Adrenal gland (tissue), 5 donors: ENCODE measurements at regions not wholly inside any gene's neighbourhood (a gene's known extent, or its start where the extent isn't known, plus 50 kb on each side); places are given as distances from the start of the nearest gene placed in this dataset.

ENCODE experiments used
- CTCF ChIP-seq, 6 experiments: fragments of 450-650 bp in 4 of 6; fragments of 200-600 bp in 2 of 6; sonication (generic) in 1 of 6; IDR thresholded peaks; 1 replicate in 5 of 6; 2 replicates in 1 of 6; pipeline versions ENCODE4 v1.5.1 to v1.8.0; 2016 to 2021; ENCODE audit warnings: antibody characterized with exemption in 6 of 6, mild to moderate bottlenecking in 2 of 6, moderate library complexity in 1 of 6
- POLR2A ChIP-seq, 2 donors: fragments of 450-650 bp; IDR thresholded peaks; one replicate each; pipeline ENCODE4 v1.6.1; 2017; ENCODE audit warnings: antibody characterized with exemption in 2 of 2, mild to moderate bottlenecking in 2 of 2, moderate library complexity in 1 of 2
- donor health status: DM: no; HTN: no; CAD: no.

GRCh38 chr1:224535641-224536040 lies 80.5 kb upstream of the CNIH3 start:
- TF ChIP-seq CTCF (IDR thresholded peaks at IDR 0.05) (no peak), POLR2A (IDR thresholded peaks at IDR 0.05) (no peak)
